H1 (cell line): ENCODE measurements at regions not wholly inside any gene's neighbourhood (a gene's known extent, or its start where the extent isn't known, plus 50 kb on each side); places are given as distances from the start of the nearest gene placed in this dataset.

Experiments
- CTCF ChIA-PET: fragments of 300-600 bp; sonication (Branson Sonifier 250); formaldehyde crosslinking; loops from one replicate; lab custom pipeline; 2021; ENCODE audit not compliant: partially characterized antibody; lab: Charles Lee
- POLR2A ChIA-PET: fragments of 300-600 bp; sonication (Branson Sonifier 250); formaldehyde crosslinking; loops from one replicate; lab custom pipeline; 2021; ENCODE audit warnings: inconsistent platforms; ENCODE audit not compliant: partially characterized antibody; lab: Charles Lee
- DNase-seq, 2 experiments: peaks; one replicate each; pipeline versions ENCODE4 v3.0.0 to v3.0.0-alpha.2; 2010 to 2022; ENCODE audit warnings: low spot score in 2 of 2, low read depth in 1 of 2, mixed read lengths in 1 of 2
- FAIRE-seq: peaks from 2 replicates; lab custom pipeline; 2011; peaks lifted over from hg19 to GRCh38; lab: Jason Lieb, UNC
- H2AFZ ChIP-seq: 2 replicates; pipeline ENCODE4 v1.8.1; 2012; ENCODE audit warnings: low read length, inconsistent platforms
- H2AK5ac ChIP-seq: 2 replicates; pipeline ENCODE4 v1.6.1; 2013; ENCODE audit warnings: low read depth, low read length
- H2BK120ac ChIP-seq: replicated peaks from 2 replicates; pipeline ENCODE3; 2013; ENCODE audit warnings: low read depth, low read length, inconsistent platforms
- H2BK12ac ChIP-seq: 2 replicates; pipeline ENCODE4 v1.6.1; 2013; ENCODE audit warnings: low read depth, low read length
- H2BK15ac ChIP-seq: 2 replicates; pipeline ENCODE4 v1.6.1; 2013; ENCODE audit warnings: low read length
- H2BK20ac ChIP-seq: 2 replicates; pipeline ENCODE4 v1.6.1; 2013; ENCODE audit warnings: low read length
- H2BK5ac ChIP-seq: 2 replicates; pipeline ENCODE4 v1.6.1; 2013; ENCODE audit warnings: low read depth, low read length
- H3K14ac ChIP-seq: 2 replicates; pipeline ENCODE4 v1.6.1; 2013; ENCODE audit warnings: inconsistent platforms; ENCODE audit not compliant: insufficient read length
- H3K18ac ChIP-seq: 2 replicates; pipeline ENCODE4 v1.6.1; 2013; ENCODE audit warnings: low read length; ENCODE audit errors: extremely low read depth
- H3K23ac ChIP-seq: 2 replicates; pipeline ENCODE4 v1.6.1; 2013; ENCODE audit warnings: inconsistent platforms; ENCODE audit not compliant: insufficient read length
- H3K23me2 ChIP-seq: 2 replicates; pipeline ENCODE4 v1.6.1; 2013; ENCODE audit warnings: low read depth, low read length
- H3K27ac ChIP-seq: 2 replicates; pipeline ENCODE4 v1.6.1; 2011; ENCODE audit warnings: low read depth, low read length, inconsistent platforms
- H3K27me3 ChIP-seq, 4 experiments: replicated peaks in 1 of 4; 1 replicate in 1 of 4; 2 replicates in 3 of 4; pipeline versions ENCODE4 v1.6.1 to v1.8.1; 2011 to 2013; ENCODE audit warnings: low read length in 3 of 4, mild to moderate bottlenecking in 3 of 4, inconsistent platforms in 2 of 4, mixed read lengths in 2 of 4, moderate library complexity in 1 of 4; ENCODE audit not compliant: control insufficient read depth in 3 of 4, insufficient read depth in 3 of 4; ENCODE audit errors: extremely low read depth in 1 of 4
- H3K36me3 ChIP-seq, 4 experiments: 2 replicates each; pipeline versions ENCODE4 v1.6.1 to v1.8.1; 2011 to 2013; ENCODE audit warnings: mild to moderate bottlenecking in 4 of 4, low read length in 3 of 4, moderate library complexity in 2 of 4, control low read depth in 1 of 4, inconsistent platforms in 1 of 4; ENCODE audit not compliant: insufficient read depth in 4 of 4, control insufficient read depth in 2 of 4
- H3K4ac ChIP-seq: replicated peaks from 2 replicates; pipeline ENCODE3; 2013; ENCODE audit warnings: low read length, low read depth, mixed read lengths, inconsistent platforms; ENCODE audit not compliant: insufficient read length
- H3K4me1 ChIP-seq, 4 experiments: replicated peaks in 1 of 4; 1 replicate in 1 of 4; 2 replicates in 3 of 4; pipeline versions ENCODE4 v1.6.1 to v1.8.1; 2011 to 2013; ENCODE audit warnings: low read length in 3 of 4, inconsistent platforms in 2 of 4, mixed read lengths in 1 of 4; ENCODE audit not compliant: insufficient read depth in 4 of 4, control insufficient read depth in 3 of 4
- H3K4me2 ChIP-seq, 2 experiments: 2 replicates each; pipeline versions ENCODE4 v1.6.1 to v1.8.1; 2011 to 2013; ENCODE audit warnings: low read depth in 2 of 2, low read length in 2 of 2, control low read depth in 1 of 2, inconsistent platforms in 1 of 2, mild to moderate bottlenecking in 1 of 2; ENCODE audit not compliant: insufficient read depth in 1 of 2
- H3K4me3 ChIP-seq, 4 experiments: fragments of 200-600, 300-600 bp in 1 of 4; sonication (generic), shearing (Covaris generic), sonication (Bioruptor Twin) in 1 of 4; 2 replicates each; pipeline versions ENCODE4 v1.5.1 to v1.8.1; 2011 to 2016; ENCODE audit warnings: low read length in 4 of 4, low read depth in 3 of 4, control low read depth in 2 of 4, inconsistent platforms in 2 of 4, mild to moderate bottlenecking in 2 of 4, mixed read lengths in 1 of 4, moderate library complexity in 1 of 4; ENCODE audit not compliant: insufficient read depth in 2 of 4; ENCODE audit errors: extremely low read depth in 1 of 4
- H3K56ac ChIP-seq: replicated peaks from 2 replicates; pipeline ENCODE3; 2013; ENCODE audit warnings: low read depth, mild to moderate bottlenecking, mixed read lengths, low read length, inconsistent platforms; ENCODE audit not compliant: insufficient read length
- H3K79me1 ChIP-seq: 2 replicates; pipeline ENCODE4 v1.6.1; 2013; ENCODE audit warnings: low read depth, low read length, control low read depth
- H3K79me2 ChIP-seq, 2 experiments: 2 replicates each; pipeline versions ENCODE4 v1.6.1 to v1.8.1; 2012 to 2013; ENCODE audit warnings: low read length in 2 of 2, mild to moderate bottlenecking in 2 of 2, inconsistent platforms in 1 of 2; ENCODE audit not compliant: insufficient read depth in 2 of 2, control insufficient read depth in 1 of 2
- H3K9ac ChIP-seq, 4 experiments: replicated peaks in 1 of 4; 1 replicate in 1 of 4; 2 replicates in 3 of 4; pipeline versions ENCODE4 v1.6.1 to v1.8.1; 2011 to 2013; ENCODE audit warnings: low read depth in 3 of 4, low read length in 3 of 4, control low read depth in 2 of 4, mild to moderate bottlenecking in 2 of 4, moderate library complexity in 2 of 4, inconsistent platforms in 1 of 4; ENCODE audit errors: extremely low read depth in 1 of 4
- H3K9me3 ChIP-seq, 2 experiments: 2 replicates each; pipeline versions ENCODE4 v1.6.1 to v1.8.1; 2012 to 2013; ENCODE audit warnings: mild to moderate bottlenecking in 2 of 2, moderate library complexity in 2 of 2, control low read depth in 1 of 2, inconsistent platforms in 1 of 2, low read depth in 1 of 2, low read length in 1 of 2, mixed read lengths in 1 of 2; ENCODE audit not compliant: insufficient read depth in 2 of 2
- H4K20me1 ChIP-seq, 2 experiments: replicated peaks in 1 of 2; 2 replicates each; pipeline versions ENCODE3 to v1.8.1; 2011 to 2013; ENCODE audit warnings: inconsistent platforms in 2 of 2, low read length in 2 of 2, mild to moderate bottlenecking in 1 of 2; ENCODE audit not compliant: insufficient read depth in 2 of 2, control insufficient read depth in 1 of 2
- H4K5ac ChIP-seq: 2 replicates; pipeline ENCODE4 v1.6.1; 2013; ENCODE audit warnings: low read length, low read depth, mixed read lengths, inconsistent platforms; ENCODE audit not compliant: insufficient read length
- H4K8ac ChIP-seq: 2 replicates; pipeline ENCODE4 v1.8.0; 2013; ENCODE audit warnings: mild to moderate bottlenecking, moderate library complexity, low read length, inconsistent platforms; ENCODE audit not compliant: insufficient read depth; ENCODE audit errors: extremely low read depth
- H4K91ac ChIP-seq: replicated peaks from 2 replicates; pipeline ENCODE3; 2013; ENCODE audit warnings: low read length, mixed read lengths, inconsistent platforms; ENCODE audit not compliant: insufficient read length
- SP1 ChIP-seq: IDR thresholded peaks from 2 replicates; pipeline ENCODE4 v1.6.1; 2011; ENCODE audit warnings: low read depth, low read length
- WGBS, 2 experiments: shearing (Covaris generic) in 1 of 2; methylation state at CpG; one replicate each; pipeline versions ENCODE4 v1.1.6 to v1.1.7; 2013 to 2015; ENCODE audit warnings: low lambda C conversion rate in 2 of 2, mixed read lengths in 2 of 2, inconsistent platforms in 1 of 2, low coverage in 1 of 2, missing lambda C conversion rate in 1 of 2; ENCODE audit not compliant: insufficient replicate concordance in 2 of 2, insufficient coverage in 1 of 2, insufficient read length in 1 of 2; ENCODE audit errors: extremely low coverage in 1 of 2, missing lambda C conversion rate in 1 of 2; 5-methylcytosine and 5-hydroxymethylcytosine counted together
- TF ChIP-seq, protein P1 (sequence below), 3 experiments: IDR thresholded peaks; 1 replicate in 2 of 3; 2 replicates in 1 of 3; pipeline versions ENCODE4 v1.5.1 to v1.6.1; 2011; ENCODE audit warnings: low read length in 3 of 3, mild to moderate bottlenecking in 3 of 3, inconsistent platforms in 2 of 3, low read depth in 1 of 3, moderate library complexity in 1 of 3; ENCODE audit not compliant: insufficient read depth in 1 of 3; ENCODE audit errors: control extremely low read depth in 1 of 3

DNA sequence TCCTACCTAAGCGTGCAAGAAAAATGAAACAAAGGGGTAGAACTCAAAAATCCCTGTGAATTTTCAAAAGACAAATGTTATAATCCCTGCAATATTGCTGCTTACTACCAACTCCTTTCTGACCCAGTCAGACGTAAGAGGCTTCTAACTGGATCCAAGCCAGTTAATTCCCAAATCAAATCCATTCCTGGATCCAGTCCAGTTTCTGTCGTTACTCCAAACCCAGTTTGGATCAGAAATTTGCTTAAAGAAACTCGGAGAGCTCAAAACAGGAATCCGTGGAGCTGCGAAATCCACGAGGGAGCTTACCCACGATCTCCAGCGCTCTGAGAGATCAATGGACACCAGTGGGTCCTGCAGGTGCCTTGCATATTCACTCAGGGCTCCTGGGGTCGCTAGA lies 62.8 kb upstream of the IKZF2 start:
- DNase-seq = no peak
- CTCF ChIA-PET = interaction anchor here (1.1 kb wide), 1 partner anchor 527 kb away, joined by 4 read pairs; no protein-coding TSS in a partner anchor

More for the DNA sequence above, 62.8 kb upstream of the IKZF2 start:
- Histone ChIP-seq H3K23me2 (no peaks in the 10 kb centered on the region), H2BK120ac (no peak overlapping the region), H4K5ac (no peak overlapping the region), H2BK12ac (no peak overlapping the region), H4K8ac (no peak overlapping the region), H3K79me2 (no peaks in the 10 kb centered on the region), H3K27ac (no peak overlapping the region), H3K27me3 (no peaks in the 10 kb centered on the region), H3K4me3 (no peak overlapping the region), H2AK5ac (no peak overlapping the region), H2BK5ac (no peak overlapping the region), H3K36me3 (no peaks in the 10 kb centered on the region), H3K9me3 (peaks cover 0 to 3% of the 10 kb centered on the region in 2 experiments; a peak in 1 of 4 replicates), H3K79me1 (no peaks in the 10 kb centered on the region), H3K9ac (no peak overlapping the region), H3K56ac (no peak overlapping the region), H3K4ac (no peak overlapping the region), H3K14ac (no peak overlapping the region), H2BK20ac (no peak overlapping the region), H4K20me1 (no peaks in the 10 kb centered on the region), H3K23ac (no peak overlapping the region), H4K91ac (no peak overlapping the region), H2AFZ (no peak overlapping the region), H3K4me1 (no peaks in the 10 kb centered on the region), H3K18ac (no peak overlapping the region), H3K4me2 (no peak overlapping the region), H2BK15ac (no peak overlapping the region)
- POLR2A ChIA-PET = no interaction called here
- WGBS, 2 experiments = 84% methylated on average over 10 of the region's 10 CpGs; no CpG with 5 or more reads in 1 of the 2 experiments
- no peak for FAIRE-seq
- peak; percentile 58; the same call in 1 of the 2 replicates for TF ChIP-seq SP1
- TF ChIP-seq, protein P1, sequence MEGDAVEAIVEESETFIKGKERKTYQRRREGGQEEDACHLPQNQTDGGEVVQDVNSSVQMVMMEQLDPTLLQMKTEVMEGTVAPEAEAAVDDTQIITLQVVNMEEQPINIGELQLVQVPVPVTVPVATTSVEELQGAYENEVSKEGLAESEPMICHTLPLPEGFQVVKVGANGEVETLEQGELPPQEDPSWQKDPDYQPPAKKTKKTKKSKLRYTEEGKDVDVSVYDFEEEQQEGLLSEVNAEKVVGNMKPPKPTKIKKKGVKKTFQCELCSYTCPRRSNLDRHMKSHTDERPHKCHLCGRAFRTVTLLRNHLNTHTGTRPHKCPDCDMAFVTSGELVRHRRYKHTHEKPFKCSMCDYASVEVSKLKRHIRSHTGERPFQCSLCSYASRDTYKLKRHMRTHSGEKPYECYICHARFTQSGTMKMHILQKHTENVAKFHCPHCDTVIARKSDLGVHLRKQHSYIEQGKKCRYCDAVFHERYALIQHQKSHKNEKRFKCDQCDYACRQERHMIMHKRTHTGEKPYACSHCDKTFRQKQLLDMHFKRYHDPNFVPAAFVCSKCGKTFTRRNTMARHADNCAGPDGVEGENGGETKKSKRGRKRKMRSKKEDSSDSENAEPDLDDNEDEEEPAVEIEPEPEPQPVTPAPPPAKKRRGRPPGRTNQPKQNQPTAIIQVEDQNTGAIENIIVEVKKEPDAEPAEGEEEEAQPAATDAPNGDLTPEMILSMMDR (IDR thresholded peaks at IDR 0.05; ENCODE audit: control extremely low read depth in 1 of 3, insufficient read depth in 1 of 3, low read depth in 1 of 3, low read length in 3 of 3) = no peak
